ENCODE measurements at regions not wholly inside any gene's neighbourhood (a gene's known extent, or its start where the extent isn't known, plus 50 kb on each side); places are given as distances from the start of the nearest gene placed in this dataset.
A peak's percentile ranks its signal among the peaks of the same experiment; 100 is the strongest.

DNA sequence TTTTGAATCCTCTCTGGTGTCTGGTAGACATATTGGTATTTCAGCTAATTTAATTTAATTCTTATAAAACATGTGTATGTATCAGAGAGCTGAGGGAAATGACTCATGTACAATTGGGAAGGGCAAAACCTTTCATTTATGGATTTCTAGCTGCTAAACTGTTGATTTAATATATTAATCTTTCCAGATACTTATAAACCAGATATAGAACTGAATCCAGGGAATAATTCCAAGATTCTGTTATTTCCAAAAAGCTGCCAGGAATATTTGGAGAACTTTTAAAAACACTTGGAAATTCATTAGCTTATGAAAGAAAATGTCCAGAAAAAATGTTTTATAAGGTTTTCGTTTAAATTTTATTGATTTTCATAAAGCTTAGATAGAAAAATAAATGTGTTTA, 295.5 kb downstream of the YTHDC2 start:
- H3K36me3 ChIP-seq (ENCODE audit: control insufficient read depth, insufficient read depth, low read length), result no peaks in the 10 kb centered on the region
- ChIA-PET CTCF (interaction anchor here (0.8 kb wide), 1 partner anchor 8 kb away, joined by 3 read pairs; no protein-coding TSS in a partner anchor), POLR2A (no interaction called here)
- DNase-seq (ENCODE audit: low read depth), result no peak
- H3K4me3 ChIP-seq (ENCODE audit: low read depth, low read length), result no peak overlapping the region
- TF ChIP-seq, protein P1, sequence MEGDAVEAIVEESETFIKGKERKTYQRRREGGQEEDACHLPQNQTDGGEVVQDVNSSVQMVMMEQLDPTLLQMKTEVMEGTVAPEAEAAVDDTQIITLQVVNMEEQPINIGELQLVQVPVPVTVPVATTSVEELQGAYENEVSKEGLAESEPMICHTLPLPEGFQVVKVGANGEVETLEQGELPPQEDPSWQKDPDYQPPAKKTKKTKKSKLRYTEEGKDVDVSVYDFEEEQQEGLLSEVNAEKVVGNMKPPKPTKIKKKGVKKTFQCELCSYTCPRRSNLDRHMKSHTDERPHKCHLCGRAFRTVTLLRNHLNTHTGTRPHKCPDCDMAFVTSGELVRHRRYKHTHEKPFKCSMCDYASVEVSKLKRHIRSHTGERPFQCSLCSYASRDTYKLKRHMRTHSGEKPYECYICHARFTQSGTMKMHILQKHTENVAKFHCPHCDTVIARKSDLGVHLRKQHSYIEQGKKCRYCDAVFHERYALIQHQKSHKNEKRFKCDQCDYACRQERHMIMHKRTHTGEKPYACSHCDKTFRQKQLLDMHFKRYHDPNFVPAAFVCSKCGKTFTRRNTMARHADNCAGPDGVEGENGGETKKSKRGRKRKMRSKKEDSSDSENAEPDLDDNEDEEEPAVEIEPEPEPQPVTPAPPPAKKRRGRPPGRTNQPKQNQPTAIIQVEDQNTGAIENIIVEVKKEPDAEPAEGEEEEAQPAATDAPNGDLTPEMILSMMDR (IDR thresholded peaks at IDR 0.05; ENCODE audit: insufficient read depth, low read depth, low read length), result no peak
- no peaks in the 10 kb centered on the region for H3K27me3 ChIP-seq (ENCODE audit: control insufficient read depth, insufficient read depth, low read length)

DNA sequence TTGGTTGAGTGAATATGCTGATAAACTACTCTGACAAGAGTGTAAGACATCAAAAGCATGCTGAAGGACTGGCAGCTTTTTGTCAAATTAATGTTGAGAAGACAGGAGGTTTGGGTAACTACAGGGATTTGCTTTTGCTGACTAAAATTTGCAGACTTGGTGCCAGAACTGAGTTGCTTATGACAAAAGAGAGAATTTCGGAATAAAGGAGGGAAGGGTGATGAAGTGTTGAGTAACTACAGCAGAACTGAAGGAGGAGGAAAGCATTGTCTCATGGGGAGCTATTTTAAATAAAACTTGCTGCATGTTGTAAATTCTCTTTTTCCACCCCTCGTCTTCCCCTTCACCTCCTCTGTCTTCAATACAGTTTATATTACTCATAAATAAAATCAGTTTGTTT, 296.1 kb downstream of the YTHDC2 start:
- H3K36me3 ChIP-seq (ENCODE audit: control insufficient read depth, insufficient read depth, low read length), result no peaks in the 10 kb centered on the region
- H3K4me3 ChIP-seq (ENCODE audit: low read depth, low read length), result no peak overlapping the region
- TF ChIP-seq, protein P1 (IDR thresholded peaks at IDR 0.05; ENCODE audit: insufficient read depth, low read depth, low read length), result no peak
- POLR2A ChIA-PET, result no interaction called here
- no peak for DNase-seq (ENCODE audit: low read depth)
- CTCF ChIA-PET, result no interaction called here
- H3K27me3 ChIP-seq (ENCODE audit: control insufficient read depth, insufficient read depth, low read length), result no peaks in the 10 kb centered on the region

DNA sequence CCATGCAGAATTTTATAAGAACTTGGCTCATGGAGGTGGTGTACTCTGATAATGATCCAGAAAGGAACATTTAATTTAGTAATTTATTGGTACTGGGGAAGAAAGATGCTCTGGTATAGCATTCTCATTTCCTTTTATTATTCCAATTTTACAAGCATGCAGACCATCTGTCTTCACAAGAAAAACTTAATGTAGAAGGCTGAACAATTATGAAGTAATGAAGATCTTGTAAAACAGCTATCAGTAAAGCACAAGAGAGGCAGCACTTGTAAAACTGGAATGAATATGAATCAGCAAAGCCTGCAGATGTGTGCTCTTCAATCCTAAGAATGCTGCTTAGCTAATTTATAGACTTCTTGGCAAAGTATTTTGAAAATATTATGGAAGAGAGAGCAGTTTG, 300.0 kb downstream of the YTHDC2 start:
- CTCF ChIA-PET, result no interaction called here
- TF ChIP-seq, protein P1 (IDR thresholded peaks at IDR 0.05; ENCODE audit: insufficient read depth, low read depth, low read length), result no peak
- H3K27me3 ChIP-seq (ENCODE audit: control insufficient read depth, insufficient read depth, low read length), result no peaks in the 10 kb centered on the region
- no peaks in the 10 kb centered on the region for H3K36me3 ChIP-seq (ENCODE audit: control insufficient read depth, insufficient read depth, low read length)
- peak; percentile 41 for DNase-seq (ENCODE audit: low read depth)
- POLR2A ChIA-PET, result no interaction called here
- no peak overlapping the region for H3K4me3 ChIP-seq (ENCODE audit: low read depth, low read length)

- H3K27me3 ChIP-seq (ENCODE audit: control insufficient read depth, insufficient read depth, low read length), result no peaks in the 10 kb centered on the region
- H3K4me3 ChIP-seq (ENCODE audit: low read depth, low read length), result no peak overlapping the region
- TF ChIP-seq, protein P1 (IDR thresholded peaks at IDR 0.05; ENCODE audit: insufficient read depth, low read depth, low read length), result no peak
- no peak for DNase-seq (ENCODE audit: low read depth)
- POLR2A ChIA-PET, result no interaction called here
- H3K36me3 ChIP-seq (ENCODE audit: control insufficient read depth, insufficient read depth, low read length), result no peaks in the 10 kb centered on the region
- CTCF ChIA-PET, result no interaction called here
Observed at GRCh38 chr5:113817683-113818082, 304.2 kb downstream of the YTHDC2 start.

- ChIA-PET POLR2A (no interaction called here), CTCF (no interaction called here)
- TF ChIP-seq, protein P1 (IDR thresholded peaks at IDR 0.05; ENCODE audit: insufficient read depth, low read depth, low read length), result no peak
- Histone ChIP-seq H3K4me3 (ENCODE audit: low read depth, low read length) (no peak overlapping the region), H3K27me3 (ENCODE audit: control insufficient read depth, insufficient read depth, low read length) (no peaks in the 10 kb centered on the region), H3K36me3 (ENCODE audit: control insufficient read depth, insufficient read depth, low read length) (no peaks in the 10 kb centered on the region)
- DNase-seq (ENCODE audit: low read depth), result no peak
Observed at GRCh38 chr5:113823696-113824095, 310.2 kb downstream of the YTHDC2 start.

Measured in BJ (cell line).